NCI-H1092 treated with DMSO at 0.1 percent for 48 hours (cell line): ENCODE measurements at regions not wholly inside any gene's neighbourhood (a gene's known extent, or its start where the extent isn't known, plus 50 kb on each side); places are given as distances from the start of the nearest gene placed in this dataset.
"Not testable (repeated sequence)": the region's sequence is repeated elsewhere in the genome, so short reads cannot be mapped to it uniquely, and the experiment has no call there.

ENCODE experiments used
- DNase-seq: peaks from one replicate; lab custom pipeline; 2025; lab: John Stamatoyannopoulos, UW

GRCh38 chr2:150107816-150108215 lies 379.7 kb downstream of the RND3 start:
- DNase-seq: no peak

- DNase-seq: no peak
Observed at GRCh38 chr2:150107170-150107569, 380.3 kb downstream of the RND3 start.

- DNase-seq: no peak
Observed at GRCh38 chr2:150101947-150102346, 385.5 kb downstream of the RND3 start.

GRCh38 chr2:150100834-150101233 lies 386.6 kb downstream of the RND3 start:
- no peak for DNase-seq

- no peak for DNase-seq
Observed at GRCh38 chr2:150100336-150100735, 387.1 kb downstream of the RND3 start.

GRCh38 chr2:150099805-150100204 lies 387.7 kb downstream of the RND3 start:
- no peak for DNase-seq

DNA sequence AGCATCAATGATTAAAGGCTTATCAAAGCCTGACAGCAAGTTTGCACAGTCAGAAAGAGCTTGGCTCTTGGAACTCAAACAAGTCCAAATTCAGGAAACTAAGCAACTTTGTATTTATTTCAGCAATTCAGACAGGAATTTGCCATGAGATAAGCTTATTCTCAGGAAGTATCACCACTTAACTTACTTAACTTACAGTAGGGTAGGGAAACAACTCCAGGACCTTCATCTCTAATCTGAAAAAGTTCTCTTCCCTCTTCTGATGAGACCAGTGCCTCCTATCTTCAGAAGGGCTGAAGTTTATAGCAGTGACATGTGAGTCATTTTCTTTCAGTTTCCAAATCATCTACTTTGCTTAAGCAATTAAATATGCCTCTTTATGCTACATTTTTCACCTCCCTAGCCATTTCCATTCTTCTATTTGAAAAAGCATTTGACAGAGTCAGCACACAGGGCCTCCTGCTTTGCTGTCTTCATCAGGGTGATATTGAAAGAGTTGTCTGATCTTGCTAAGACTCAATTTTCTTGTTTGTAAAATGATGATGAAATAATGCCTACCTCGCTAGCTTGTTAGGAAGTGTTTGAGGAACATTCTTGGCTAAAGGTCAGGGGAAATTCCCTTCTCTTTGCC lies 389.5 kb downstream of the RND3 start:
- no peak for DNase-seq

DNA sequence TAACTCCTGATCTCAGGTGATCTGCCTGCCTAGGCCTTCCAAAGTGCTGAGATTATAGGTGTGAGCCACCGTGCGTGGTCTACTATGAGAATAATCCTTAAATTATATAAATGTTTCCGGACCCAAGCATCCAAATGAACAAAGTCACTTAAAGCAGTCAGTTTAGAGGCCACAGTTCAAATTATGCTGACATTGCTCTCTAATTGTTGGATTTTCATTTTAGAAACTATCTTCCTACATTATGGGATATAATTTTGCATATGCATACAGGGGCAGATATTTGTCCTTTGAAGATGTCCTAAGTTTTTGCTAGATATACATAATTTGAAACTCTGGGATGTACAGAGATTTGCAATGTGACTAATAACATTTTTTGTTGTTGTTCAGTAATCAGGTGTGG lies 390.1 kb downstream of the RND3 start:
- DNase-seq: no peak

DNA sequence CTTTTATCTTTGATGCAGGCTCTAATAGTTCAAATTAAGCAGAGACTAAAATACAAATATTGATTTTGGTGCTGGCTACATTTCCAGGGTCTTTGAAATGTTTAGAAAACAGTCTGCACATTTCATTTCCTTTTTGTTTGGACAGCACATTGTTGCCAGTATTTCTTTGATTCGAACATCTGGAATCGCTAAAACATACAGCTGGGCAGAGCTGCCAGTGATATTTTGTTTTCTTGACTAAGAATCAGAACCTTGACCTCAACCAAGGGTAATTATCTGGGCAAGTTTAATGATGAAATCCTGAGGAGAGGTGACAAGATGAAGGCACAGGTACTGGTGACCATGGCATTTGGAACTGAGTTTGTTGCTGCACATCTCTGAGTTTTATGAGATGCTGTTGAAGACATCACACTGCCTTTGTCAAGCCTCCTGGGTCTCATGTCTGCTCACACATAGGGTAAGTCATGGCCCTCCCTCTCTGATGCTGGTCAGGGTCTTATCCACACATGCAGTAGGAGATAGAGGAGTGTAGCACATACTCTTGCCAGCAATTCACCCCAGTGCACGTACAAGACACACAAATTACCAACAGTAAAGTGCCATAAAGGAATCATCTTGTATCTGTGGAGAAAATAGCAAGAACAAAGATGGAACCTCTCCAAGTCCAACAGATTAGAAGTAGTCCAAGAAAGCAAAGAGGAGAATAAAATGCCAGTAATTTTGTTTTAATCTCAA lies 391.9 kb downstream of the RND3 start:
- DNase-seq: no peak

GRCh38 chr2:150091846-150092245 lies 395.6 kb downstream of the RND3 start:
- DNase-seq: no peak

GRCh38 chr2:150090031-150090430 lies 397.4 kb downstream of the RND3 start:
- no peak for DNase-seq

DNA sequence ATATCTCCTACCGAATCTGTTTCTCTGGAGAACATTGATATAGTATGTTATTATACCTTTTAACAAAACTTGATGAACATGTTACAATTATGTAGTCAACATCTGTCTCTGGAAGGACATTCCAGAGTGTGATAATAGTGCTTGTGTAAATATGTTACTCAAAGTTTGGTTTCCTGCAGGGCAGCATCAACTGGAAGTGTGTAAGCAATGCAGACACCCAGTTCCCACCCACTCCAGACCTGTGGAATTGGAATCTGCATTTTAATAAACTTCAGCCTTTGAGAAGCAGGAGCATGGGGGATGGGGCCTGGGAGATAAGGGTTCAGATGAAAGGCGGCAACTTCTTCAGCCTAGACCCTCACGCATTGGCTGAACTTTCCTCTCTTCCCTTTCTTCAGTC lies 398.9 kb downstream of the RND3 start:
- DNase-seq: no peak

GRCh38 chr2:150085478-150085877 lies 402.0 kb downstream of the RND3 start:
- DNase-seq: no peak

DNA sequence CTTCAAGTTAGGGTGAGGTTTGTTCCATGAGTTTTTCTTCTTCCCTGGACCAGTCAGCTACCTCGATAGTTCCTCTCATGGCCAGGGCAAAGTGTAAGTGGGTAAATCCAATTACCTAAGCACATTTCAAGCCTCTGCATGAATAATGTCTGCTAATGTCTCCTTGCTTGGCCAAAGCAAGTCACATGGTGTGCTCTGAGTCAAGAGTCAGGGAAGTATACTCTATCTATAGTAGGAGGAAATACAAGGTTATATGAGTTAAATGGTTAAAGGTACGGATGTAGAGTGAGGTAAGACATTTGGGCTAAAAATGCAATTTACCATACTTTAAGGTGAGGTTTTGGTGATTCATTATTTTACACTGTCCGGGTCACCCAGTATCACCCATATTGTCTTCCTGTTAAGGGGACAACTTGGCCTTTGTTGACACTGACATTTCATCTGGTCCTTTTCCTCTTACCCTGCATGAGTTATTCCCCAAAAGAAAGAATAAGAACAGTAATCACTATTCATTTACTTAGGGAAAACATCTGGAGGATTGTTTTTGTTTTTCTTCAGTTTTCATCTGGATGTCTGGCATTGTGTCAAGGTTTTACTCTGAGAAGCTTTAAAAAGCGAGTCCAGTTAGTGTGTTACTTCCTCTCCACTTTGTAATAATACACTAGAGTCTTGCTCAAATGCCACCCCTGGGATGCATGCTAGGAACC lies 405.5 kb downstream of the RND3 start:
- no peak for DNase-seq

- DNase-seq: no peak
Observed at GRCh38 chr2:150076281-150076680, 411.2 kb downstream of the RND3 start.

DNA sequence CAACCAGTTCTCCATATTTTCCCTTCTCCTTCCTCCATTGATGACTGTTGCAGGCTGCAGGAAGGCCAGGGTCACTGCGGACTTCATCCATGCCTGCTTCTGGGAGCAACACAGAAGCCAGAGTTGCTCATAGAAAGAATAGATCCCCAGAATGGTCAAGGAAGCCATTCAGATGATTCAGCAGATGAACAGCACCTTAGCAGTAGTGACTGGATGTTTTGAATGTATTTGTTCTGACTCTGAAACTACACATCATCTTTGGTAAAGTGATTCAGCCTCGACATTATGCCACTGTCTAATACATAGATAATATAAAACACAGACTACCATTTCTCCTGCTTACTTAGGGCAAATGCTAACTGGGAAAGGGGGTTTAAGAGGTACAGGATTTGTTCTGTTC lies 411.6 kb downstream of the RND3 start:
- no peak for DNase-seq

- no peak for DNase-seq
Observed at GRCh38 chr2:150066490-150066889, 421.0 kb downstream of the RND3 start.

- no peak for DNase-seq
Observed at GRCh38 chr2:150063931-150064548, 423.4 kb downstream of the RND3 start.

DNA sequence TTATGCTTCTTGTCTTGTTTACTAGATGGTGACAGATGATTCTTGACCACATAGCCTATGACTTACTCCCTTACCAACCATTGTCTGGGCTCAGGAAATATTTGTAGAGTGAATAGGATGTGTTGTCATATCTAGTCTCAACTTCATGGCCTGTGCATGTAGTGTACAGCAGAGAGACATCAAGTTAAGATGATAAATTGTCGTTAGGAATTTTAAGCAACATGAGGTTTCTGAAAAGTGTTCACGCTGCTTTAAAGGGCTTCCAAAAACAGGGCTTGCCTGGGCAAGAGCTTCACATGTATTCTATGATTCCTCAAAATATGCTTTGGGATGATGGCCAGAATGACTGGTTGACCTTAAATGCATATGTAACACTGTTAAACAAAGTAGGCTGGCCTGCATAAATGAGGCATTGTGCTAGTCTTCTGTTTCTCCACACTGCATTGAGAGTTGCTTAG lies 424.0 kb downstream of the RND3 start:
- no peak for DNase-seq

DNA sequence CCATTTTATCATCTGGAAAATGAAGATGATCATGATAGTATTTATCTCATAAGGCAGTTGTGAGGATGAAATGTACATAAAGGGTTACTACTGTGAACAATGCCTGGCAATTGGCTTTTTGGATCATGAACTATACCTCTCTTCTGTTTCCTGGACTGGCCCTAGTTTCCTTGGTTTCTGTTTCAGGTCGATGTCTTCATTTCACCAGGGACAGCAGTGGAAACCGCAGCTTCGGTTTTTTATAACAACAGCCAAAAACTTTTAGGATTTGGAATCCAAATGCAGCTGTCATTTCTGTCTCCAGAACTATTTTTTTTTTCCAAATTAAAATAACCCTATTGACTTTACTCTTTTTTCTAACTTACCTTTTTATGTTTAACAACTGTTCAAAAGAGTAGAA lies 425.1 kb downstream of the RND3 start:
- no peak for DNase-seq

DNA sequence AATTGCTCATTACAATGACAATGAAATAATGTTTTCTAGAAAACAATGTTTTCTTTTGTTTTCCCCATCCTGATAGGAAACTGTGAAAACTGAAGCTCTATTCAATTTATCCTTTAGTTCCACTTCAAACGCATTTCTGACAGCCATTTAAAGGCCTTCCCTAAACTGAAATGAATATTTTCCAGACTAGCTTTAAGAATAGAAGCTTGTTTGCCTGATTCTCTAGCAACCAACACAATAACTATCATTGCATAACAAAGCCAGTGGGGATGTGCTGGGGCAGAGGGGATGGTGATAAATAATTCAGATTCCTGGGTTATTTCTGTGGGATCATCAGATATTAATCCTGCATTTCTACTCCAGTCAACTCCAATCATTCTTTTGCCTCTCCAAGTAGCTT lies 427.1 kb downstream of the RND3 start:
- no peak for DNase-seq

GRCh38 chr2:150059676-150060075 lies 427.8 kb downstream of the RND3 start:
- not testable (repeated sequence) for DNase-seq

- DNase-seq: no peak
Observed at GRCh38 chr2:150052457-150052856, 435.0 kb downstream of the RND3 start.
